ENCODE measurements at regions not wholly inside any gene's neighbourhood (a gene's known extent, or its start where the extent isn't known, plus 50 kb on each side); places are given as distances from the start of the nearest gene placed in this dataset.

DNA sequence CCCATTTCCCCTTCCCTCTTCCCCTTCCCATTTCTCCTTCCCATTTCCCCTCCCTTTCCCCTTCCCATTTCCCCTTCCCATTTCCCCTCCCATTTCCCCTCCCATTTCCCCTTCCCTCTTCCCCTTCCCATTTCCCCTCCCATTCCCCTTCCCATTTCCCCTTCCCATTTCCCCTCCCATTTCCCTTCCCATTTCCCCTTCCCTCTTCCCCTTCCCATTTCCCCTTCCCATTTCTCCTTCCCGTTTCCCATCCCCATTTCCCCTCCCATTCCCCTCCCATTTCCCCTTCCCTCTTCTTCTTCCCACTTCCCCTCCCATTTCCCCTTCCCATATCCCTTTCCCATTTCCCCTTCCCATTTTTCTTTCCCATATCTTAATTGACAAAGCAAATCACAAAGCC lies 109.0 kb downstream of the OLFM1 start:
- no peak overlapping the region for H3K4me3 ChIP-seq (ENCODE audit: low read length)
- TF ChIP-seq, protein P1, sequence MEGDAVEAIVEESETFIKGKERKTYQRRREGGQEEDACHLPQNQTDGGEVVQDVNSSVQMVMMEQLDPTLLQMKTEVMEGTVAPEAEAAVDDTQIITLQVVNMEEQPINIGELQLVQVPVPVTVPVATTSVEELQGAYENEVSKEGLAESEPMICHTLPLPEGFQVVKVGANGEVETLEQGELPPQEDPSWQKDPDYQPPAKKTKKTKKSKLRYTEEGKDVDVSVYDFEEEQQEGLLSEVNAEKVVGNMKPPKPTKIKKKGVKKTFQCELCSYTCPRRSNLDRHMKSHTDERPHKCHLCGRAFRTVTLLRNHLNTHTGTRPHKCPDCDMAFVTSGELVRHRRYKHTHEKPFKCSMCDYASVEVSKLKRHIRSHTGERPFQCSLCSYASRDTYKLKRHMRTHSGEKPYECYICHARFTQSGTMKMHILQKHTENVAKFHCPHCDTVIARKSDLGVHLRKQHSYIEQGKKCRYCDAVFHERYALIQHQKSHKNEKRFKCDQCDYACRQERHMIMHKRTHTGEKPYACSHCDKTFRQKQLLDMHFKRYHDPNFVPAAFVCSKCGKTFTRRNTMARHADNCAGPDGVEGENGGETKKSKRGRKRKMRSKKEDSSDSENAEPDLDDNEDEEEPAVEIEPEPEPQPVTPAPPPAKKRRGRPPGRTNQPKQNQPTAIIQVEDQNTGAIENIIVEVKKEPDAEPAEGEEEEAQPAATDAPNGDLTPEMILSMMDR (IDR thresholded peaks at IDR 0.05; ENCODE audit: insufficient read depth, low read depth, low read length, missing control alignments), result no peak
- no peak for DNase-seq (ENCODE audit: low read depth)

DNA sequence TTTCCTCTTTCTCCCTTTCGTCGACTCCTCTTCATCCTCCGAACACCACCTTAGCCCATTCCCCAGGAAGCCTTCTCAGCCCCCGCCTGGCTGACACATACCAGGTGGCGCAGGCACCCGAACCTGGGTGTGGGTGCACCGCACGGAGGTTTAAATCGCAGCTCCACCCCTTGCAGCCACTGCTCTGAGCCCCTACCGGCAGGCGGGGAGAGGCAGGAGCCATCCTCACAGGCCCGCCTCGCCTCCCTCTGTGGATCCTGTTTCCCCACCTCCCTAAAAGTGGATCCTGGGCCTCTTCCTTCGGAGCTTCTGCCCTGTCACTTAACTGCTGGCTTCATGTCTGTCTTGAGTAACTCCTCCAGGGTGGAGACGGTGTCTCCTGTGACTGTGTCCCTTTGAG lies 110.7 kb downstream of the OLFM1 start:
- no peak overlapping the region for H3K4me3 ChIP-seq (ENCODE audit: low read length)
- no peak for DNase-seq (ENCODE audit: low read depth)
- TF ChIP-seq, protein P1 (IDR thresholded peaks at IDR 0.05; ENCODE audit: insufficient read depth, low read depth, low read length, missing control alignments), result no peak

DNA sequence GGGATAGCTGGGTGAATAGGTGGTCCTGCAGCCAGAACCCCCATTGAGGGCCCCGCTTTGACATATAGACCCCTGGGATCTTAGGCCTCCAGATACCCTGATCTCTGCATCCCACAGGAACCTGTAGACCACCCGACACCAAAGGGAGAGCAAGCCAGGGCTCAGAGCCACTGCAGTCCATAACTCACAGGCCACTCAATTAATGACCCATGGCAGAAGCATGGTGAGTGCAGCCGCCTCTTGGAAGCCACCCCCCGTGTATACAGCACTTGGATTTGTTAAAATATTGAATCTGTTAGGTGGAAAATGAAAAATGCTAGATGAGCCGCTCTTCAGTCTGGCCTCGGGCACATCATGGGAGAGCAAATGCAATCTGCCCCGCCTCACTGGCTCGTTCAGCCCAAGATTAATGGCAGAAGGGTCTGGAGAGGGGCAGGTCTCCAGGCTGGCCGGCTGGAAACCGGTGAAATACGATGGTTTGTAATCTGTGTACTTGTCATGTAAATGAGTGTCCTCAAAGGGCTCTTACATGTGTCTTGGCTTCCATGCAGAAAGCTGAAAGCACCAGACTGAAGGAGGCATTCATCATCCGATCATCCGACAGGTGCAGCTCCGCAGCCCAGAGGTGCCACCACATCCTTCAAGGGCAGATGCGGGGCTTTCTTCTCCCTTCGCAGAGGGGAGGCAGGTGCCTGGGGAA lies 111.3 kb downstream of the OLFM1 start:
- no peak overlapping the region for H3K4me3 ChIP-seq (ENCODE audit: low read length)
- TF ChIP-seq, protein P1 (IDR thresholded peaks at IDR 0.05; ENCODE audit: insufficient read depth, low read depth, low read length, missing control alignments), result no peak
- no peak for DNase-seq (ENCODE audit: low read depth)

DNA sequence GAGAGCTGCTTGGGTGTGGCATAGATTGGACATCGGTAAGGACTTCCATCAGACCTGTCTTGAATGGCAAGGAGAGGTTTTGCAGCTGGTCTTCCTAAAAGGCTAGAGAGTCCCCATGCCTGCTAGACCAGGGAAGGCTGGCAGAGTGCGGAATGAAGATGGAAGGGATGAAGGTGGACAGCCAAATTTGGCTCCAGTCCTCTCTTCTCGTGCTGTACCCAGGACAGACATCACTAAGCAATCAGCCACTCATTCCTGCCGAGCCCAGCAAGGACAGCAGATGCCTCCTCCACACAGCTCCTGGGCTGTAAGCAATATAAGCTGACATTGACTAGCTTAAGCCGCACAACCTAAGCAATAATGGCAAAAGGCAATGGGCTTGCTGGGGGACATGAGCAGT lies 112.0 kb downstream of the OLFM1 start:
- TF ChIP-seq, protein P1 (IDR thresholded peaks at IDR 0.05; ENCODE audit: insufficient read depth, low read depth, low read length, missing control alignments), result no peak
- DNase-seq (ENCODE audit: low read depth), result no peak
- H3K4me3 ChIP-seq (ENCODE audit: low read length), result no peak overlapping the region

DNA sequence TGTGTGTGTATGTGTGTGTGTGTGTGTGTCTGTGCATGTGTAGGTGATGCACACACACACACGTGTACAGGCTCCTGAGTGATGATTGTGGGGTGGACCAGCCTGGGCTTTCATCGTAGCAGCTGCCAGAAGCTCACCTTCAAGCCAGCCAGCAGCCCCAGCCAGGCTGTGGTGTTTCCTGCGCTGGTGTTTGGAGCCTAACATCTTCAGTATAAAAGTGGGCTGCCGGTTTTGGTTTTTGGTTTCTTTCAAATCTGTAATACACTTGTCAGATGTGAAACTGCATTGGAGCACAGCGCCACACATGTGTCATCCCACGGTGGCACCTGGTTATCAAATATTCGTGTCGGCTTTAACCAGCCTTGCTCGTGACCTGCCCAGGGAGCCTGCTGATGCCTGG lies 114.2 kb downstream of the OLFM1 start:
- TF ChIP-seq, protein P1 (IDR thresholded peaks at IDR 0.05; ENCODE audit: insufficient read depth, low read depth, low read length, missing control alignments), result no peak
- DNase-seq (ENCODE audit: low read depth), result no peak
- H3K4me3 ChIP-seq (ENCODE audit: low read length), result no peak overlapping the region

DNA sequence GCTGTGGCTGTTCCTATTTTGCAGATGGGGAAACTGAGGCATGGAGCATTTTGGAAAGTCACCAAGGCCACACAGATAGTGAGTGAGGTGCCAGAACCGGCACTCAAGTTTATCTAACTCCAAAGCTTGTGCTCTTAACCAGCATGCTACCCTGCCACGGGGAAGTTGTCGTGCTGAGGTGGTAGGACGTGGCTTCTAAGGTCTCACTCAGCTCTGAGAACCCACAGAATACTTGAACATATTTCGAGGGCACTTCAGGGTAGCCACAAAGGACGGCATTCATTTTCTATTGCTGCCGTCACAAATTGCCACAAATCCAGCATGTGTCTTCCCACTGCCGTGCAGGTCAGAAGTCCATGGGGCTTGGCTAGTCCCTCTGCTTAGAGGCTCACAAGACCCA lies 116.7 kb downstream of the OLFM1 start:
- TF ChIP-seq, protein P1 (IDR thresholded peaks at IDR 0.05; ENCODE audit: insufficient read depth, low read depth, low read length, missing control alignments), result no peak
- DNase-seq (ENCODE audit: low read depth), result no peak
- H3K4me3 ChIP-seq (ENCODE audit: low read length), result no peak overlapping the region

DNA sequence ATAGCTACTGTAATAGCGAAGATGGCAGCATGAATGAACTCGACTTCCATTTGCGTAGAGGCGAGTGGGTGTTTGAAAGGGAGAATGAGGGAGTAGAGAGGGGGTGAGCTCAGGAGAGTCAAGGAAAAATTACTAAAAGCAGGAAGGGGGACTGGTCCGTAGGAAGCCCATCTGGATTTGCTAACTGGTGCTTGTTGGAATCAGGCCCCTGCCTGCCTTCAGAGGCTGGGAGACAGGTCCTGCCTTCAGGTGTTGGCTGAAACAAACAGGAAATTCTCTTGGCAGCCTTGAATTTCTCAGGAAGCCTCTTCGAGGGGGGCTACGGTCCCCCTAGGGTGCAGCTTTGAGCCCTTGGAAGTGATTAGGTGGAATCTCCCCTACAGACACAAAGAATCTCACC lies 121.7 kb downstream of the OLFM1 start:
- H3K4me3 ChIP-seq (ENCODE audit: low read length), result no peak overlapping the region
- DNase-seq (ENCODE audit: low read depth), result no peak
- TF ChIP-seq, protein P1 (IDR thresholded peaks at IDR 0.05; ENCODE audit: insufficient read depth, low read depth, low read length, missing control alignments), result no peak

All from epithelial cell of esophagus (primary cell).